GM18499 (cell line): ENCODE measurements at regions not wholly inside any gene's neighbourhood (a gene's known extent, or its start where the extent isn't known, plus 50 kb on each side); places are given as distances from the start of the nearest gene placed in this dataset.

ENCODE experiments used
- ATAC-seq: cut with Tn5 transposase; IDR thresholded peaks from one replicate; pipeline ENCODE4 v1.9.1; 2021; ENCODE audit warnings: moderate number of reproducible peaks; ENCODE audit not compliant: insufficient read depth, unreplicated experiment

GRCh38 chr4:17082186-17082585 is 183.7 kb upstream of the LDB2 start:
- ATAC-seq, result no peak

- no peak for ATAC-seq
These were observed 182.7 kb upstream of the LDB2 start for GRCh38 chr4:17081179-17081578.

- no peak for ATAC-seq
These were observed 178.7 kb upstream of the LDB2 start for GRCh38 chr4:17077105-17077504.

- ATAC-seq, result no peak
These were observed 174.0 kb upstream of the LDB2 start for GRCh38 chr4:17072483-17072882.

- no peak for ATAC-seq
These were observed 170.4 kb upstream of the LDB2 start for GRCh38 chr4:17068891-17069290.

- ATAC-seq, result no peak
These were observed 169.9 kb upstream of the LDB2 start for GRCh38 chr4:17068392-17068791.

- ATAC-seq, result no peak
These were observed 168.5 kb upstream of the LDB2 start for GRCh38 chr4:17066972-17067371.

- no peak for ATAC-seq
These were observed 167.8 kb upstream of the LDB2 start for GRCh38 chr4:17066236-17066635.

- no peak for ATAC-seq
These were observed 167.4 kb upstream of the LDB2 start for GRCh38 chr4:17065821-17066220.

GRCh38 chr4:17064959-17065358 is 166.5 kb upstream of the LDB2 start:
- no peak for ATAC-seq

- ATAC-seq, result no peak
These were observed 165.4 kb upstream of the LDB2 start for GRCh38 chr4:17063888-17064287.

GRCh38 chr4:17060230-17060629 is 161.8 kb upstream of the LDB2 start:
- ATAC-seq, result no peak

- ATAC-seq, result no peak
These were observed 160.7 kb upstream of the LDB2 start for GRCh38 chr4:17058916-17059741.

- ATAC-seq, result no peak
These were observed 160.1 kb upstream of the LDB2 start for GRCh38 chr4:17058536-17058915.

- no peak for ATAC-seq
These were observed 158.6 kb upstream of the LDB2 start for GRCh38 chr4:17057035-17057434.

- ATAC-seq, result no peak
These were observed 157.3 kb upstream of the LDB2 start for GRCh38 chr4:17055788-17056187.

- ATAC-seq, result no peak
These were observed 147.4 kb upstream of the LDB2 start for GRCh38 chr4:17045866-17046265.

GRCh38 chr4:17038510-17039176 is 140.2 kb upstream of the LDB2 start:
- no peak for ATAC-seq

- no peak for ATAC-seq
These were observed 135.3 kb upstream of the LDB2 start for GRCh38 chr4:17033768-17034181.

GRCh38 chr4:17033025-17033767 is 134.8 kb upstream of the LDB2 start:
- ATAC-seq, result no peak

- ATAC-seq, result no peak
These were observed 132.1 kb upstream of the LDB2 start for GRCh38 chr4:17030543-17030942.
